ENCODE measurements at regions not wholly inside any gene's neighbourhood (a gene's known extent, or its start where the extent isn't known, plus 50 kb on each side); places are given as distances from the start of the nearest gene placed in this dataset.

GRCh38 chr13:44199627-44200207 lies 173.9 kb upstream of the SERP2 start:
- in situ Hi-C loops (cut with HindIII; ENCODE audit: low sequenced_read_pairs) = no loop called here

GRCh38 chr13:44206434-44206833 lies 167.2 kb upstream of the SERP2 start:
- in situ Hi-C loops (cut with HindIII; ENCODE audit: low sequenced_read_pairs) = no loop called here

GRCh38 chr13:44207476-44207875 lies 166.1 kb upstream of the SERP2 start:
- in situ Hi-C loops (cut with HindIII; ENCODE audit: low sequenced_read_pairs) = no loop called here

GRCh38 chr13:44210525-44210924 lies 163.1 kb upstream of the SERP2 start:
- in situ Hi-C loops (cut with HindIII; ENCODE audit: low sequenced_read_pairs) = no loop called here

GRCh38 chr13:44211286-44211685 lies 162.3 kb upstream of the SERP2 start:
- in situ Hi-C loops (cut with HindIII; ENCODE audit: low sequenced_read_pairs) = no loop called here

GRCh38 chr13:44211704-44212346 lies 161.8 kb upstream of the SERP2 start:
- in situ Hi-C loops (cut with HindIII; ENCODE audit: low sequenced_read_pairs) = no loop called here

- in situ Hi-C loops (cut with HindIII; ENCODE audit: low sequenced_read_pairs) = no loop called here
Observed at GRCh38 chr13:44212633-44213396, 160.8 kb upstream of the SERP2 start.

GRCh38 chr13:44218501-44219240 lies 155.0 kb upstream of the SERP2 start:
- in situ Hi-C loops (cut with HindIII; ENCODE audit: low sequenced_read_pairs) = no loop called here

GRCh38 chr13:44219577-44220548 lies 153.8 kb upstream of the SERP2 start:
- in situ Hi-C loops (cut with HindIII; ENCODE audit: low sequenced_read_pairs) = no loop called here

- in situ Hi-C loops (cut with HindIII; ENCODE audit: low sequenced_read_pairs) = no loop called here
Observed at GRCh38 chr13:44220948-44221347, 152.7 kb upstream of the SERP2 start.

GRCh38 chr13:44221657-44222056 lies 152.0 kb upstream of the SERP2 start:
- in situ Hi-C loops (cut with HindIII; ENCODE audit: low sequenced_read_pairs) = no loop called here

GRCh38 chr13:44223770-44224444 lies 149.7 kb upstream of the SERP2 start:
- in situ Hi-C loops (cut with HindIII; ENCODE audit: low sequenced_read_pairs) = no loop called here

GRCh38 chr13:44224450-44225149 lies 149.0 kb upstream of the SERP2 start:
- in situ Hi-C loops (cut with HindIII; ENCODE audit: low sequenced_read_pairs) = no loop called here

- in situ Hi-C loops (cut with HindIII; ENCODE audit: low sequenced_read_pairs) = no loop called here
Observed at GRCh38 chr13:44229371-44230030, 144.1 kb upstream of the SERP2 start.

- in situ Hi-C loops (cut with HindIII; ENCODE audit: low sequenced_read_pairs) = no loop called here
Observed at GRCh38 chr13:44230071-44230470, 143.6 kb upstream of the SERP2 start.

GRCh38 chr13:44230736-44231135 lies 142.9 kb upstream of the SERP2 start:
- in situ Hi-C loops (cut with HindIII; ENCODE audit: low sequenced_read_pairs) = no loop called here

GRCh38 chr13:44231786-44232516 lies 141.7 kb upstream of the SERP2 start:
- in situ Hi-C loops (cut with HindIII; ENCODE audit: low sequenced_read_pairs) = no loop called here

GRCh38 chr13:44232774-44233173 lies 140.8 kb upstream of the SERP2 start:
- in situ Hi-C loops (cut with HindIII; ENCODE audit: low sequenced_read_pairs) = no loop called here

Data from endothelial cell of hepatic sinusoid (primary cell).